Ishikawa (cell line): ENCODE measurements at regions not wholly inside any gene's neighbourhood (a gene's known extent, or its start where the extent isn't known, plus 50 kb on each side); places are given as distances from the start of the nearest gene placed in this dataset.

Source experiments
- CEBPB ChIP-seq: IDR thresholded peaks from 2 replicates; pipeline ENCODE4 v1.6.1; 2012
- CREB1 ChIP-seq: IDR thresholded peaks from 2 replicates; pipeline ENCODE4 v1.6.1; 2012; ENCODE audit warnings: low read depth
- EGR1 ChIP-seq: IDR thresholded peaks from 2 replicates; pipeline ENCODE4 v1.6.1; 2012
- EP300 ChIP-seq: IDR thresholded peaks from 2 replicates; pipeline ENCODE4 v1.6.1; 2012; ENCODE audit warnings: borderline replicate concordance
- RAD21 ChIP-seq: IDR thresholded peaks from 2 replicates; pipeline ENCODE4 v1.6.1; 2012; ENCODE audit warnings: low read depth
- TAF1 ChIP-seq: IDR thresholded peaks from 2 replicates; pipeline ENCODE4 v1.6.1; 2012; ENCODE audit warnings: low read depth, mild to moderate bottlenecking
- TCF12 ChIP-seq: IDR thresholded peaks from 2 replicates; pipeline ENCODE4 v1.6.1; 2012; ENCODE audit warnings: low read depth
- YY1 ChIP-seq: IDR thresholded peaks from 2 replicates; pipeline ENCODE4 v1.6.1; 2012; ENCODE audit warnings: low read depth
- ZBTB7A ChIP-seq: IDR thresholded peaks from 2 replicates; pipeline ENCODE4 v1.6.1; 2012; ENCODE audit warnings: low read depth
- TF ChIP-seq, protein P1 (sequence below): IDR thresholded peaks from 2 replicates; pipeline ENCODE4 v1.6.1; 2012
- TF ChIP-seq, protein P2 (sequence below): IDR thresholded peaks from 2 replicates; pipeline ENCODE4 v1.6.1; 2012; ENCODE audit warnings: low read depth, mild to moderate bottlenecking
- TF ChIP-seq, protein P3 (sequence below): IDR thresholded peaks from 2 replicates; pipeline ENCODE4 v1.6.1; 2012

DNA sequence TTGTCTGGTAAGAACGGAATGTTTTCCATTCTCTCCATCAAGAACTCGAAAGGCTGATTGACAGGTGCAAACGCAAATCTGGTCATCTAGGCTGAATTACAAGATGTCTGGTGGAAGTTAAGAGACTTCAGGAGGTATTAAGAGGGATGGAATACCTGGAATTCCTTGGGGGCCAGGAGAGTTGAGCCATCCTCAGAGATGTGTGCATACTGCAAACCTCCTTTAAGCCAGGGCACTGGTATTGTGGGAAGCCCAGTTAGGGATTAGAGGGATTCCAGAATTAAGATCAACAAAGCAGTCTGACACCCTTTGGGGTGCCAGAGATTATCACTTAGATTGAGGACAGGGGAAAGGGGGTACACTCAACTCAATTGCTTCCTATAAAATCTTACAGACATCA lies 151.4 kb downstream of the VCX3A start:
- no peak for TF ChIP-seq TCF12
- TF ChIP-seq EP300 = no peak
- no peak for TF ChIP-seq TAF1
- TF ChIP-seq CEBPB = no peak
- TF ChIP-seq, protein P1, sequence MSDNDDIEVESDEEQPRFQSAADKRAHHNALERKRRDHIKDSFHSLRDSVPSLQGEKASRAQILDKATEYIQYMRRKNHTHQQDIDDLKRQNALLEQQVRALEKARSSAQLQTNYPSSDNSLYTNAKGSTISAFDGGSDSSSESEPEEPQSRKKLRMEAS = no peak
- TF ChIP-seq YY1 = no peak
- no peak for TF ChIP-seq CREB1
- TF ChIP-seq, protein P2, sequence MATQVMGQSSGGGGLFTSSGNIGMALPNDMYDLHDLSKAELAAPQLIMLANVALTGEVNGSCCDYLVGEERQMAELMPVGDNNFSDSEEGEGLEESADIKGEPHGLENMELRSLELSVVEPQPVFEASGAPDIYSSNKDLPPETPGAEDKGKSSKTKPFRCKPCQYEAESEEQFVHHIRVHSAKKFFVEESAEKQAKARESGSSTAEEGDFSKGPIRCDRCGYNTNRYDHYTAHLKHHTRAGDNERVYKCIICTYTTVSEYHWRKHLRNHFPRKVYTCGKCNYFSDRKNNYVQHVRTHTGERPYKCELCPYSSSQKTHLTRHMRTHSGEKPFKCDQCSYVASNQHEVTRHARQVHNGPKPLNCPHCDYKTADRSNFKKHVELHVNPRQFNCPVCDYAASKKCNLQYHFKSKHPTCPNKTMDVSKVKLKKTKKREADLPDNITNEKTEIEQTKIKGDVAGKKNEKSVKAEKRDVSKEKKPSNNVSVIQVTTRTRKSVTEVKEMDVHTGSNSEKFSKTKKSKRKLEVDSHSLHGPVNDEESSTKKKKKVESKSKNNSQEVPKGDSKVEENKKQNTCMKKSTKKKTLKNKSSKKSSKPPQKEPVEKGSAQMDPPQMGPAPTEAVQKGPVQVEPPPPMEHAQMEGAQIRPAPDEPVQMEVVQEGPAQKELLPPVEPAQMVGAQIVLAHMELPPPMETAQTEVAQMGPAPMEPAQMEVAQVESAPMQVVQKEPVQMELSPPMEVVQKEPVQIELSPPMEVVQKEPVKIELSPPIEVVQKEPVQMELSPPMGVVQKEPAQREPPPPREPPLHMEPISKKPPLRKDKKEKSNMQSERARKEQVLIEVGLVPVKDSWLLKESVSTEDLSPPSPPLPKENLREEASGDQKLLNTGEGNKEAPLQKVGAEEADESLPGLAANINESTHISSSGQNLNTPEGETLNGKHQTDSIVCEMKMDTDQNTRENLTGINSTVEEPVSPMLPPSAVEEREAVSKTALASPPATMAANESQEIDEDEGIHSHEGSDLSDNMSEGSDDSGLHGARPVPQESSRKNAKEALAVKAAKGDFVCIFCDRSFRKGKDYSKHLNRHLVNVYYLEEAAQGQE = no peak
- no peak for TF ChIP-seq ZBTB7A
- TF ChIP-seq RAD21 = no peak
- no peak for TF ChIP-seq EGR1
- TF ChIP-seq, protein P3, sequence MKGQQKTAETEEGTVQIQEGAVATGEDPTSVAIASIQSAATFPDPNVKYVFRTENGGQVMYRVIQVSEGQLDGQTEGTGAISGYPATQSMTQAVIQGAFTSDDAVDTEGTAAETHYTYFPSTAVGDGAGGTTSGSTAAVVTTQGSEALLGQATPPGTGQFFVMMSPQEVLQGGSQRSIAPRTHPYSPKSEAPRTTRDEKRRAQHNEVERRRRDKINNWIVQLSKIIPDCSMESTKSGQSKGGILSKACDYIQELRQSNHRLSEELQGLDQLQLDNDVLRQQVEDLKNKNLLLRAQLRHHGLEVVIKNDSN = no peak
